Smooth muscle cell (in vitro differentiated cells): ENCODE measurements at regions not wholly inside any gene's neighbourhood (a gene's known extent, or its start where the extent isn't known, plus 50 kb on each side); places are given as distances from the start of the nearest gene placed in this dataset.

ENCODE experiments used
- DNase-seq: peaks from one replicate; lab custom pipeline; 2025; ENCODE audit not compliant: unreplicated experiment; lab: John Stamatoyannopoulos, UW
- H2AFZ ChIP-seq: fragments of 200-600 bp; sonication (generic); 2 replicates; pipeline ENCODE4 v1.6.0; 2016; ENCODE audit warnings: antibody characterized with exemption, low read depth, mild to moderate bottlenecking
- H3F3A ChIP-seq: fragments of 200-600 bp; sonication (generic); 2 replicates; pipeline ENCODE4 v1.6.0; 2017; ENCODE audit warnings: antibody characterized with exemption, low read depth
- H3K27ac ChIP-seq: fragments of 200-600 bp; sonication (generic); 2 replicates; pipeline ENCODE4 v1.5.1; 2016; ENCODE audit warnings: low read depth, mild to moderate bottlenecking
- H3K27me3 ChIP-seq: fragments of 200-600 bp; sonication (generic); 2 replicates; pipeline ENCODE4 v1.6.1; 2016; ENCODE audit warnings: low read depth, mild to moderate bottlenecking
- H3K36me3 ChIP-seq: fragments of 200-600 bp; sonication (generic); 2 replicates; pipeline ENCODE4 v1.5.1; 2016; ENCODE audit warnings: low read depth
- H3K4me1 ChIP-seq: fragments of 200-600 bp; sonication (generic); 2 replicates; pipeline ENCODE4 v1.5.1; 2016; ENCODE audit warnings: low read depth
- H3K4me2 ChIP-seq: fragments of 200-600 bp; sonication (generic); 2 replicates; pipeline ENCODE4 v1.6.0; 2016; ENCODE audit warnings: mild to moderate bottlenecking
- H3K4me3 ChIP-seq: fragments of 200-600 bp; sonication (generic); 2 replicates; pipeline ENCODE4 v1.5.1; 2016; ENCODE audit warnings: mild to moderate bottlenecking
- H3K79me2 ChIP-seq: fragments of 200-600 bp; sonication (generic); 2 replicates; pipeline ENCODE4 v1.6.0; 2016; ENCODE audit warnings: low read depth, mild to moderate bottlenecking
- H3K9ac ChIP-seq: fragments of 200-600 bp; sonication (generic); 2 replicates; pipeline ENCODE4 v1.6.0; 2016; ENCODE audit warnings: low read depth
- H3K9me3 ChIP-seq: fragments of 200-600 bp; sonication (generic); replicated peaks from 2 replicates; pipeline ENCODE4 v1.5.1; 2016; ENCODE audit warnings: low read depth
- H4K20me1 ChIP-seq: fragments of 200-600 bp; sonication (generic); 2 replicates; pipeline ENCODE4 v1.6.0; 2016; ENCODE audit warnings: low read depth
- WGBS: methylation state at CpG from one replicate; pipeline ENCODE4 v1.1.7; 2016; ENCODE audit warnings: low lambda C conversion rate; 5-methylcytosine and 5-hydroxymethylcytosine counted together
- TF ChIP-seq, protein P1 (sequence below): fragments of 200-600 bp; sonication (generic); IDR thresholded peaks from 2 replicates; pipeline ENCODE4 v1.5.1; 2017; ENCODE audit warnings: borderline replicate concordance, mild to moderate bottlenecking, antibody characterized with exemption; ENCODE audit not compliant: insufficient read depth, poor library complexity, severe bottlenecking

DNA sequence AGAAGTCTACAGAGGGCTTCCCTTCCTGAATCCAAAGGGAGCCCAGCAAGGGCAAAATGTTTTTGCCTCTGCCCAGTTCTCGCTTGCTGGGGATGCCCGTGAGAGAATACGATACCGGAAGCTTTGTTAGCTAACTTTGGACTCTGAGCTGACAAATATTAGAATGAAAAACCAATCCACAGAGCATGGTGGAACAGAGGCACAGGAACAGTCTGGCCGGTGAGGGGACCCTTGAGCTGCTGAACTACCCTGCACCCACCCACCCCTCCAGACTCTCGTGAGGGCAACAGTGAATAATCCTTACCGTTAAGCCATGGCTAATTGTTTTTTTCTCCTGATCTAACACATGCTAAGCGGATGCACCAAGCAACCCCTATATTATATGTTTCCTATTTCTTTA is 76.3 kb upstream of the AKT3 start:
- 82% methylated on average over 8 of the region's 8 CpGs for WGBS
- H3K27me3 ChIP-seq = no peaks in the 10 kb centered on the region
- no peak for DNase-seq
- no peak overlapping the region for H3K27ac ChIP-seq
- peaks cover 31% of the 10 kb centered on the region for H3K4me1 ChIP-seq
- H3K79me2 ChIP-seq = no peaks in the 10 kb centered on the region
- no peak overlapping the region for H2AFZ ChIP-seq
- no peaks in the 10 kb centered on the region for H3F3A ChIP-seq
- H3K9me3 ChIP-seq = no peaks in the 10 kb centered on the region
- H3K36me3 ChIP-seq = no peaks in the 10 kb centered on the region
- H3K9ac ChIP-seq = no peak overlapping the region
- TF ChIP-seq, protein P1, sequence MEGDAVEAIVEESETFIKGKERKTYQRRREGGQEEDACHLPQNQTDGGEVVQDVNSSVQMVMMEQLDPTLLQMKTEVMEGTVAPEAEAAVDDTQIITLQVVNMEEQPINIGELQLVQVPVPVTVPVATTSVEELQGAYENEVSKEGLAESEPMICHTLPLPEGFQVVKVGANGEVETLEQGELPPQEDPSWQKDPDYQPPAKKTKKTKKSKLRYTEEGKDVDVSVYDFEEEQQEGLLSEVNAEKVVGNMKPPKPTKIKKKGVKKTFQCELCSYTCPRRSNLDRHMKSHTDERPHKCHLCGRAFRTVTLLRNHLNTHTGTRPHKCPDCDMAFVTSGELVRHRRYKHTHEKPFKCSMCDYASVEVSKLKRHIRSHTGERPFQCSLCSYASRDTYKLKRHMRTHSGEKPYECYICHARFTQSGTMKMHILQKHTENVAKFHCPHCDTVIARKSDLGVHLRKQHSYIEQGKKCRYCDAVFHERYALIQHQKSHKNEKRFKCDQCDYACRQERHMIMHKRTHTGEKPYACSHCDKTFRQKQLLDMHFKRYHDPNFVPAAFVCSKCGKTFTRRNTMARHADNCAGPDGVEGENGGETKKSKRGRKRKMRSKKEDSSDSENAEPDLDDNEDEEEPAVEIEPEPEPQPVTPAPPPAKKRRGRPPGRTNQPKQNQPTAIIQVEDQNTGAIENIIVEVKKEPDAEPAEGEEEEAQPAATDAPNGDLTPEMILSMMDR = no peak
- H3K4me2 ChIP-seq = no peak overlapping the region
- no peaks in the 10 kb centered on the region for H4K20me1 ChIP-seq
- H3K4me3 ChIP-seq = no peak overlapping the region

DNA sequence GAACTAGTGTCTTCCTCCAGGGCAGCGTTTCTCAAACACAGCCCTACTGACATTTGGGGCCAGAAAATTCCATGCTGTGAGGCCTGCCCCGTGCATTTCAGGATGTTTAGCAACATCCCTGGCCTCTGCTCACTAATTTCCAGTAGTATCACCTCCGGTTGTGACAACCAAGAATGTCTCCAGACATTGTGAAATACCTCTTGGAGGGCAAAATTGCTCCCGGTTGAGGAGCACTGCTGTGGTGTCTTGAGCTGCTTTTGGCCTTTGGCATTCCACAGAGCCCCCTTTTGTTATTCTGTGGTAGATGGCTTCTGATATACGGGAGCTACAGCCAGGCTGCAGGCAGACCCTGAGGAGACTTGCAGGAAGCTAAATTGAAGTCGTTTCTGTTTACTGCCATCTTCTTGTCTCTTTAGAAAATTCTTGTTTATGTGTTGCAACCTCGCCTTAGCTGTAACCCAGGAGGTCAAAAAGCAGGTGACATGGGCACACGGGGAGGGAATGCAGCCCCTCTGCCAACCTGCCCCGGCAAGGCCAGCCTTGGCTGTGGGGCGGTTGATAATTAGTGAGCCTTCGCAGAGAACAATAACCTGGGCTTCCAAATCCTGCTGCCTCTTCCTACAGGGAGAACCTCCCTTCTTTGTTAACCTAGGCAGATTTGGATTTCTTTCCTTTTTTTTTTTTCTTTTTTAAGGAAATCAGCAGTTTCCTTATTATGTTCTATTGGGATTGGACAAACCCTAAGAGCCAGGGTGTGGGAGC is 74.7 kb upstream of the AKT3 start:
- WGBS = 34% methylated on average over 11 of the region's 11 CpGs
- TF ChIP-seq, protein P1 = no peak

DNA sequence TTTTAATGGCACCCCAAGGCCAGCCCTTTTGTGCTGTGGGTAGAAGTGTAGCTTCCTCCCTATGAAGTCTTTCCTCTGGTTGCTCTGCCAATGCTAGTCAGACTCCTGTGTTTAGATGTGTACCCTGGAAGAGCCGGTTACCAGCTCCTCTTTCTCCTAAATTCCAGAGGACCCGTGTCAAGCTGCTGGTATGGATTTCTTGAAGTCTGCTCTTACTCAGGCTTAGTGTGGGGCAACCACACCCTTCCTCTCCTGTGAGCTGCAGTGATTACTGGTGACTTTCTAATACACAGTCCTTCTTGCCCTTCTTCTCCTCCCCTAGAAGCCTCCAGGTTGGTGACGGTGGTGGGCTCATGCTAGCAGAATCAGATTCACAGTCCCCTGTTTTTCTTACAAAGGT is 74.1 kb upstream of the AKT3 start:
- 25% methylated on average over 3 of the region's 3 CpGs for WGBS

More for the DNA sequence above, 74.7 kb upstream of the AKT3 start:
- H3K36me3 ChIP-seq = no peaks in the 10 kb centered on the region
- H3K27me3 ChIP-seq = no peaks in the 10 kb centered on the region
- H3K4me3 ChIP-seq = no peak overlapping the region
- no peaks in the 10 kb centered on the region for H3K9me3 ChIP-seq
- no peak overlapping the region for H3K9ac ChIP-seq
- H2AFZ ChIP-seq = no peak overlapping the region
- DNase-seq = no peak
- no peaks in the 10 kb centered on the region for H3F3A ChIP-seq
- no peaks in the 10 kb centered on the region for H3K79me2 ChIP-seq
- H4K20me1 ChIP-seq = no peaks in the 10 kb centered on the region
- H3K4me2 ChIP-seq = no peak overlapping the region
- H3K27ac ChIP-seq = peak overlapping the region; percentile 19
- peaks cover 25% of the 10 kb centered on the region for H3K4me1 ChIP-seq

More for the DNA sequence above, 74.1 kb upstream of the AKT3 start:
- H3K4me2 ChIP-seq = no peak overlapping the region
- H3K36me3 ChIP-seq = no peaks in the 10 kb centered on the region
- no peak overlapping the region for H3K4me3 ChIP-seq
- no peaks in the 10 kb centered on the region for H3F3A ChIP-seq
- TF ChIP-seq, protein P1 = no peak
- H2AFZ ChIP-seq = no peak overlapping the region
- no peaks in the 10 kb centered on the region for H3K79me2 ChIP-seq
- no peak overlapping the region for H3K9ac ChIP-seq
- H4K20me1 ChIP-seq = no peaks in the 10 kb centered on the region
- DNase-seq = no peak
- H3K27me3 ChIP-seq = no peaks in the 10 kb centered on the region
- H3K27ac ChIP-seq = peak overlapping the region; percentile 19
- H3K4me1 ChIP-seq = peaks cover 25% of the 10 kb centered on the region
- H3K9me3 ChIP-seq = no peaks in the 10 kb centered on the region
